ENCODE measurements at regions not wholly inside any gene's neighbourhood (a gene's known extent, or its start where the extent isn't known, plus 50 kb on each side); places are given as distances from the start of the nearest gene placed in this dataset.

- no peaks in the 10 kb centered on the region for H3K4me1 ChIP-seq (replicated peaks in 1 of 2)
- no peak for TF ChIP-seq POLR2A (IDR thresholded peaks at IDR 0.05)
- no peak for TF ChIP-seq CTCF (IDR thresholded peaks at IDR 0.05)
- H3K27me3 ChIP-seq: no peaks in the 10 kb centered on the region
- intact Hi-C loops (cut with DNase I): no loop called here
- DNase-seq: no peak
- H3K27ac ChIP-seq: no peak overlapping the region
- H3K9me3 ChIP-seq (replicated peaks in 1 of 3): no peaks in the 10 kb centered on the region
- H3K4me3 ChIP-seq: no peak overlapping the region
- H3K36me3 ChIP-seq (replicated peaks in 1 of 2): no peaks in the 10 kb centered on the region
These were observed 605.6 kb upstream of the TEX47 start for GRCh38 chr7:89401099-89401498.

- Histone ChIP-seq H3K9me3 (replicated peaks in 1 of 3) (no peaks in the 10 kb centered on the region), H3K4me1 (replicated peaks in 1 of 2) (no peaks in the 10 kb centered on the region), H3K27me3 (no peaks in the 10 kb centered on the region), H3K4me3 (no peak overlapping the region), H3K36me3 (replicated peaks in 1 of 2) (no peaks in the 10 kb centered on the region), H3K27ac (no peak overlapping the region)
- DNase-seq: no peak
- TF ChIP-seq CTCF (IDR thresholded peaks at IDR 0.05) (no peak), POLR2A (IDR thresholded peaks at IDR 0.05) (no peak)
- intact Hi-C loops (cut with DNase I): no loop called here
- WGBS, 4 donors: 59 to 79% (median 72%) methylated on average over 4 of the region's 4 CpGs
These were observed 606.2 kb upstream of the TEX47 start for GRCh38 chr7:89401690-89402089.

GRCh38 chr7:89451911-89452310, 656.4 kb upstream of the TEX47 start:
- no peak for DNase-seq
- Histone ChIP-seq H3K4me1 (replicated peaks in 1 of 2) (no peaks in the 10 kb centered on the region), H3K36me3 (replicated peaks in 1 of 2) (no peaks in the 10 kb centered on the region), H3K27ac (no peak overlapping the region), H3K27me3 (no peaks in the 10 kb centered on the region), H3K9me3 (replicated peaks in 1 of 3) (no peaks in the 10 kb centered on the region), H3K4me3 (no peak overlapping the region)
- intact Hi-C loops (cut with DNase I): no loop called here
- TF ChIP-seq POLR2A (IDR thresholded peaks at IDR 0.05): no peak

GRCh38 chr7:89456556-89456955, 661.0 kb upstream of the TEX47 start:
- intact Hi-C loops (cut with DNase I): no loop called here
- no peaks in the 10 kb centered on the region for H3K36me3 ChIP-seq (replicated peaks in 1 of 2)
- 60 to 80% (median 71%) methylated on average over 1 of the region's 1 CpG for WGBS, 4 donors
- no peak overlapping the region for H3K4me3 ChIP-seq
- no peak for DNase-seq
- H3K4me1 ChIP-seq (replicated peaks in 1 of 2): no peaks in the 10 kb centered on the region
- TF ChIP-seq CTCF (IDR thresholded peaks at IDR 0.05): no peak
- TF ChIP-seq POLR2A (IDR thresholded peaks at IDR 0.05): no peak
- no peak overlapping the region for H3K27ac ChIP-seq
- H3K27me3 ChIP-seq: no peaks in the 10 kb centered on the region
- H3K9me3 ChIP-seq (replicated peaks in 1 of 3): no peaks in the 10 kb centered on the region

- intact Hi-C loops (cut with DNase I): no loop called here
- 50 to 70% (median 62%) methylated on average over 3 of the region's 3 CpGs for WGBS, 4 donors
These were observed 662.6 kb upstream of the TEX47 start for GRCh38 chr7:89458114-89458513.

More at GRCh38 chr7:89458114-89458513, 662.6 kb upstream of the TEX47 start:
- H3K36me3 ChIP-seq (replicated peaks in 1 of 2): no peaks in the 10 kb centered on the region
- H3K27ac ChIP-seq: no peak overlapping the region
- H3K9me3 ChIP-seq (replicated peaks in 1 of 3): no peaks in the 10 kb centered on the region
- TF ChIP-seq CTCF (IDR thresholded peaks at IDR 0.05) (no peak), POLR2A (IDR thresholded peaks at IDR 0.05) (no peak)
- DNase-seq: no peak
- no peaks in the 10 kb centered on the region for H3K27me3 ChIP-seq
- no peak overlapping the region for H3K4me3 ChIP-seq
- no peaks in the 10 kb centered on the region for H3K4me1 ChIP-seq (replicated peaks in 1 of 2)
